ENCODE measurements at regions not wholly inside any gene's neighbourhood (a gene's known extent, or its start where the extent isn't known, plus 50 kb on each side); places are given as distances from the start of the nearest gene placed in this dataset.

GRCh38 chr2:59449274-59449673 is 1104.2 kb downstream of the BCL11A start:
- H3K4me2 ChIP-seq, result no peak overlapping the region

DNA sequence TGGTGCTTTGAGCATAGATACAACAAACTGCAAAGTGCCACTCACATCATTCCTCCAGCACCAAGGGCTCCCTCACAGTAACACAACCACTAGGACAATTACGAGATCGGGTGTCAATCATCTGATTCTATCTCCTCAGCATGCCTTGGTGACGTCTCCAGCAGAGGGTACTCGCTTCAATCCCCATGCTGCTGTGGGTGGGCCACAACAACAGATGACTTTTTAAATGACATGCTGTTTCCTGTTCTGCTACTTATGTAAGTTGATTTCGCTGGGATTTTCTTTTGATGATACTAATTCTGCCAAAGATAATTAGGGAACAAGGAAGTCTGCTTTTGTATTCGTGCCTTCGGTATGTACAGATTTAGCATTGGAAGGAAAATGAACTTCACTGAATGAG is 1113.0 kb downstream of the BCL11A start:
- Histone ChIP-seq H3K27ac (no peak overlapping the region), H3K9ac (no peak overlapping the region), H4K20me1 (no peaks in the 10 kb centered on the region), H3K36me3 (no peaks in the 10 kb centered on the region), H3K27me3 (no peaks in the 10 kb centered on the region), H3K4me3 (no peak overlapping the region), H3K9me3 (replicated peaks in 1 of 11) (no peaks in the 10 kb centered on the region), H3K4me2 (no peak overlapping the region), H3K4me1 (no peaks in the 10 kb centered on the region)
- TF ChIP-seq Cebpa-rat (IDR thresholded peaks at IDR 0.05), result no peak

More at GRCh38 chr2:59449274-59449673, 1104.2 kb downstream of the BCL11A start:
- Histone ChIP-seq H3K27ac (no peak overlapping the region), H3K36me3 (no peaks in the 10 kb centered on the region), H3K4me3 (no peak overlapping the region), H3K9ac (no peak overlapping the region), H3K27me3 (no peaks in the 10 kb centered on the region), H3K4me1 (no peaks in the 10 kb centered on the region), H4K20me1 (no peaks in the 10 kb centered on the region), H3K9me3 (replicated peaks in 1 of 11) (no peaks in the 10 kb centered on the region)
- TF ChIP-seq Cebpa-rat (IDR thresholded peaks at IDR 0.05), result no peak

DNA sequence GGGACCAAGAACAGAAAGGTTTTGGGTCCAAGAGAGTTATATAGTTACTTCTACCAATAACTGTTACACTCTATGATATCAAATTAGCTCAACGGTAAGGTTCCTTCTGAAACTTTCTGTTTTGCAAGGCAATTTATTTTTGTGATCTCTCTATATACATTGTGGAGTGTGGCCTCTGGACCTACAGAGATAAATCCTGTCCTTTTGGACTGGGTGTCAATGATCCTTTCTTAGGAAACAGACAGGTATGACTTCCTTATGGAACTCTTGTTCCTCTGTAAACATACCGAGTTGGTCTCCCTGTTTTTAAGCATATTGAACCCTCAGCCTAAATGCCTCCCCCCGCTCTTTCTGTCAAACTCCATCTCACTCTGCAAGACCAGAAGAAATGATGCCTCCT is 1117.8 kb downstream of the BCL11A start:
- Histone ChIP-seq H4K20me1 (no peaks in the 10 kb centered on the region), H3K9me3 (replicated peaks in 1 of 11) (peaks cover 13 to 30% (median 18%) of the 10 kb centered on the region in 11 experiments), H3K36me3 (no peaks in the 10 kb centered on the region), H3K27me3 (no peaks in the 10 kb centered on the region), H3K9ac (no peak overlapping the region), H3K4me2 (no peak overlapping the region), H3K27ac (no peak overlapping the region), H3K4me1 (no peaks in the 10 kb centered on the region), H3K4me3 (no peak overlapping the region)
- TF ChIP-seq Cebpa-rat (IDR thresholded peaks at IDR 0.05), result no peak

DNA sequence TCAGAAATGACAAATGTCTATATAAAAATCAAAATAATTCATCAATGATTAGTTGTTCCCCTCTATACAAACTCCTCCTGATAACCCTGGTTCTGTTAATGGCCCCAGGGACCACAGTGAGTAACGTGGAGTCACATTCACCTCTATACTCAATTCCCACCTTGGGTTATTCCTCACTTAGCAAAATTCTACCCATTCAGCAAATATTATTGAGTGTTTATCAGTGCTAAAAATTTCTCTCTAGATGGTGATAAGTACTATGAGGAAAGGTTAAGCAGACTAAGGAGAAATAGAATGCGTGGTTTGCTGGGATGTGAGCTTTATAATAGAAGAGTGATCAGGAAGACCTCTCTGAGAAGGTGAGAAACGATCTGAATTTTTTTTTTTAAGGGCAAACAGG is 1124.5 kb downstream of the BCL11A start:
- no peaks in the 10 kb centered on the region for H4K20me1 ChIP-seq
- H3K36me3 ChIP-seq, result no peaks in the 10 kb centered on the region
- H3K9me3 ChIP-seq (replicated peaks in 1 of 11), result peaks cover 13 to 36% (median 22%) of the 10 kb centered on the region in 11 experiments
- H3K27me3 ChIP-seq, result no peaks in the 10 kb centered on the region
- no peak overlapping the region for H3K27ac ChIP-seq
- no peak for TF ChIP-seq Cebpa-rat (IDR thresholded peaks at IDR 0.05)
- no peak overlapping the region for H3K4me3 ChIP-seq
- no peak overlapping the region for H3K4me2 ChIP-seq
- no peak overlapping the region for H3K9ac ChIP-seq
- no peaks in the 10 kb centered on the region for H3K4me1 ChIP-seq

GRCh38 chr2:59427980-59428379 is 1125.5 kb downstream of the BCL11A start:
- Histone ChIP-seq H3K4me1 (no peaks in the 10 kb centered on the region), H3K9ac (no peak overlapping the region), H3K4me3 (no peak overlapping the region), H3K36me3 (no peaks in the 10 kb centered on the region), H3K9me3 (replicated peaks in 1 of 11) (peaks cover 10 to 29% (median 18%) of the 10 kb centered on the region in 11 experiments), H3K27me3 (no peaks in the 10 kb centered on the region), H3K4me2 (no peak overlapping the region), H4K20me1 (no peaks in the 10 kb centered on the region), H3K27ac (no peak overlapping the region)
- no peak for TF ChIP-seq Cebpa-rat (IDR thresholded peaks at IDR 0.05)

- no peak overlapping the region for H3K27ac ChIP-seq
- H3K4me2 ChIP-seq, result no peak overlapping the region
- no peak for TF ChIP-seq Cebpa-rat (IDR thresholded peaks at IDR 0.05)
- peaks cover 0 to 13% (median 6%) of the 10 kb centered on the region in 11 experiments; a peak in 9 of 22 replicates for H3K9me3 ChIP-seq (replicated peaks in 1 of 11)
- H3K4me1 ChIP-seq, result no peaks in the 10 kb centered on the region
- no peaks in the 10 kb centered on the region for H4K20me1 ChIP-seq
- H3K4me3 ChIP-seq, result no peak overlapping the region
- H3K27me3 ChIP-seq, result no peaks in the 10 kb centered on the region
- H3K36me3 ChIP-seq, result no peaks in the 10 kb centered on the region
- no peak overlapping the region for H3K9ac ChIP-seq
Measured at GRCh38 chr2:59425247-59425646, 1128.2 kb downstream of the BCL11A start.

GRCh38 chr2:59413751-59414570 is 1139.5 kb downstream of the BCL11A start:
- peaks cover 9 to 34% (median 22%) of the 10 kb centered on the region in 10 experiments for H3K4me1 ChIP-seq
- H3K36me3 ChIP-seq, result no peaks in the 10 kb centered on the region
- H3K9me3 ChIP-seq (replicated peaks in 1 of 11), result peaks cover 25 to 78% (median 60%) of the 10 kb centered on the region in 11 experiments
- peak overlapping the region; percentile 44 to 79 (median 63) for H3K4me2 ChIP-seq
- peak in 3 of 11 experiments; percentile 29 to 73 (median 59); a peak in 3 of 22 replicates for TF ChIP-seq Cebpa-rat (IDR thresholded peaks at IDR 0.05)
- no peaks in the 10 kb centered on the region for H4K20me1 ChIP-seq
- H3K27ac ChIP-seq, result peak overlapping the region in 8 of 11 experiments; percentile 23 to 80 (median 56); a peak in 13 of 22 replicates
- H3K4me3 ChIP-seq, result peak overlapping the region in 4 of 10 experiments; percentile 4 to 19 (median 10); a peak in 3 of 20 replicates
- peak overlapping the region in 4 of 11 experiments; percentile 10 to 68 (median 50); a peak in 7 of 22 replicates for H3K9ac ChIP-seq
- H3K27me3 ChIP-seq, result no peaks in the 10 kb centered on the region

DNA sequence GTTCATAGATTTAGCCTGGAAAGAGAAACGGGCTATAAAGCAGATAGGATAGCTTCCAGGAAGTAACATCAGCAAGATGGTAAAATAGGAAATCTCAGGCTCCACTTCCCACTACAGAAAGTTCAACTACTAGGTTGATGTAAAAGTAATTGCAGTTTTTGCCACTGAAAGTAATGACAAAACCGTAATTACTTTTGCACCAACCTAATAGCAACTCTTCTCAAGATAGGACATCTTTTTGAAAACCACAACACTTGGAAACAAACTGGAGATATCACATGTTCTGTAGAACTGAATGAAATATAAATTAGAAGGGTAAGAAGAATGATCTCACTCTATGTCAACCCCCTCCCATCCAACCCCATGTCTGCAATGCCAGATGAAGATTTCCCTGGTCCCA is 1154.3 kb downstream of the BCL11A start:
- Histone ChIP-seq H3K9ac (no peak overlapping the region), H3K4me1 (peaks cover 0 to 5% (median 4%) of the 10 kb centered on the region in 10 experiments; a peak in 10 of 20 replicates), H3K9me3 (replicated peaks in 1 of 11) (peaks cover 15 to 48% (median 26%) of the 10 kb centered on the region in 11 experiments; a peak in 21 of 22 replicates), H4K20me1 (no peaks in the 10 kb centered on the region), H3K4me3 (no peak overlapping the region), H3K27me3 (no peaks in the 10 kb centered on the region), H3K36me3 (no peaks in the 10 kb centered on the region), H3K27ac (no peak overlapping the region), H3K4me2 (no peak overlapping the region)
- no peak for TF ChIP-seq Cebpa-rat (IDR thresholded peaks at IDR 0.05)

DNA sequence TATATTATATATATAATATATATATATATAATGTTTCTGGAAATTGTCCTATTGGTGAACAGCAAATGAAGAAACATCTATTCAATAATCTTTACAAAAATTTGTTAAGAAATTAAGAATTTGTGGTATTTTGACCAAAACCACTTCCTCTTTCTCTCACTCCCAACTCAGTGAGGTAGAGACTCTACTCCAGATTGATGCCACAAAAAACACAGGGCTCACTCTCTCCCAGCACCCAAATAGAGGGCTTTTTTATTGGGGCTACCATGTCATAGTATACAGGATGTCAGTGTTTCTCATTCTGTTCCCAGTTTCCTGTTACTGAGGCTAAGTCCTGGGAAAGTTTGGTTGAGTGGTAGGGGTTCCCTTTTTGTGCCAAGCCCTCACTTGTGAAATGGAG is 1155.4 kb downstream of the BCL11A start:
- Histone ChIP-seq H3K36me3 (no peaks in the 10 kb centered on the region), H3K4me1 (peaks cover 0 to 5% (median 4%) of the 10 kb centered on the region in 10 experiments; a peak in 10 of 20 replicates), H3K27me3 (no peaks in the 10 kb centered on the region), H3K9ac (no peak overlapping the region), H3K9me3 (replicated peaks in 1 of 11) (peaks cover 8 to 38% (median 17%) of the 10 kb centered on the region in 11 experiments; a peak in 21 of 22 replicates), H4K20me1 (no peaks in the 10 kb centered on the region), H3K4me2 (peak overlapping the region in 4 of 11 experiments; percentile 26 to 35 (median 34); a peak in 5 of 22 replicates), H3K4me3 (no peak overlapping the region), H3K27ac (no peak overlapping the region)
- no peak for TF ChIP-seq Cebpa-rat (IDR thresholded peaks at IDR 0.05)
